Natural killer cell (primary cell): ENCODE measurements at regions not wholly inside any gene's neighbourhood (a gene's known extent, or its start where the extent isn't known, plus 50 kb on each side); places are given as distances from the start of the nearest gene placed in this dataset.

Experiments used
- ATAC-seq, 3 donors: fragments of 150-1000 bp in 2 of 3; fragments of 200-7000 bp in 1 of 3; cut with Tn5 transposase; 1 replicate in 1 of 3; 2 replicates in 2 of 3; pipeline ENCODE4 v1.10.0; 2021; ENCODE audit warnings: mild to moderate bottlenecking in 2 of 3, moderate library complexity in 2 of 3
- DNase-seq, 2 donors: peaks; one replicate each; pipeline versions ENCODE4 v3.0.0 to v3.0.0-alpha.2; 2013 to 2021; ENCODE audit warnings: mixed read lengths in 1 of 2
- H3K27ac ChIP-seq: one replicate; pipeline ENCODE4 v1.5.1; 2013; ENCODE audit warnings: mild to moderate bottlenecking, low read length
- H3K27me3 ChIP-seq: one replicate; pipeline ENCODE4 v1.6.1; 2013; ENCODE audit warnings: low read length; ENCODE audit not compliant: control insufficient read depth, insufficient read depth
- H3K36me3 ChIP-seq: one replicate; pipeline ENCODE4 v1.6.1; 2013; ENCODE audit warnings: low read length; ENCODE audit not compliant: control insufficient read depth, insufficient read depth
- H3K4me1 ChIP-seq: one replicate; pipeline ENCODE4 v1.6.1; 2013; ENCODE audit warnings: low read length; ENCODE audit not compliant: control insufficient read depth, insufficient read depth
- H3K4me3 ChIP-seq: one replicate; pipeline ENCODE4 v1.5.1; 2013; ENCODE audit warnings: low read length
- H3K9me3 ChIP-seq: one replicate; pipeline ENCODE4 v1.6.1; 2013; ENCODE audit warnings: low read length; ENCODE audit not compliant: control insufficient read depth, insufficient read depth
- H3K27ac Mint-ChIP-seq, 2 donors: one replicate each; pipeline ENCODE4 v1.8.0; 2022; ENCODE audit warnings: mild to moderate bottlenecking in 2 of 2, mixed read lengths in 2 of 2, moderate library complexity in 1 of 2
- H3K27me3 Mint-ChIP-seq, 2 donors: one replicate each; pipeline ENCODE4 v1.8.0; 2022; ENCODE audit warnings: low read depth in 2 of 2, mixed read lengths in 2 of 2
- H3K36me3 Mint-ChIP-seq: one replicate; pipeline ENCODE4 v1.8.0; 2022; ENCODE audit warnings: mixed read lengths
- H3K4me1 Mint-ChIP-seq, 2 donors: one replicate each; pipeline ENCODE4 v1.8.0; 2022; ENCODE audit warnings: mixed read lengths in 2 of 2
- H3K4me3 Mint-ChIP-seq: one replicate; pipeline ENCODE4 v1.8.0; 2022; ENCODE audit warnings: mild to moderate bottlenecking, moderate library complexity, mixed read lengths
- H3K9me3 Mint-ChIP-seq, 2 donors: one replicate each; pipeline ENCODE4 v1.8.0; 2022; ENCODE audit warnings: mixed read lengths in 2 of 2
- CTCF ChIP-seq: fragments of 200-600 bp; IDR thresholded peaks from one replicate; pipeline ENCODE4 v1.8.0; 2022; ENCODE audit warnings: antibody characterized with exemption
- WGBS: methylation state at CpG from one replicate; pipeline ENCODE4 v1.1.7; 2013; ENCODE audit warnings: missing lambda C conversion rate; ENCODE audit not compliant: insufficient coverage; 5-methylcytosine and 5-hydroxymethylcytosine counted together
- intact Hi-C: fragments of 100-400 bp; cut with micrococcal nuclease; formaldehyde crosslinking; loops from one replicate; pipeline ENCODE4 v1.14.2; 2022

GRCh38 chr3:81909796-81910195 is 148.4 kb upstream of the GBE1 start:
- Histone ChIP-seq H3K27ac (no peak overlapping the region), H3K9me3 (no peaks in the 10 kb centered on the region), H3K4me3 (no peak overlapping the region), H3K36me3 (no peaks in the 10 kb centered on the region), H3K27me3 (no peaks in the 10 kb centered on the region), H3K4me1 (no peaks in the 10 kb centered on the region)
- H3K4me3 Mint-ChIP-seq, result no peak overlapping the region
- H3K4me1 Mint-ChIP-seq, result no peaks in the 10 kb centered on the region
- intact Hi-C loops, result no loop called here
- H3K9me3 Mint-ChIP-seq, result peaks cover 0 to 2% of the 10 kb centered on the region in 2 donors
- no peak overlapping the region for H3K27ac Mint-ChIP-seq
- no peaks in the 10 kb centered on the region for H3K36me3 Mint-ChIP-seq
- peaks cover 0 to 3% of the 10 kb centered on the region in 2 donors for H3K27me3 Mint-ChIP-seq
- WGBS, result 100% methylated on average over 3 of the region's 3 CpGs
- DNase-seq (no peak), ATAC-seq (no peak)
- TF ChIP-seq CTCF, result no peak

- Mint-ChIP-seq H3K9me3 (peaks cover 0 to 6% of the 10 kb centered on the region in 2 donors), H3K27me3 (peaks cover 0 to 3% of the 10 kb centered on the region in 2 donors), H3K36me3 (no peaks in the 10 kb centered on the region), H3K4me3 (no peak overlapping the region), H3K27ac (no peak overlapping the region), H3K4me1 (no peaks in the 10 kb centered on the region)
- ATAC-seq (no peak), DNase-seq (no peak)
- no peaks in the 10 kb centered on the region for H3K27me3 ChIP-seq
- no peak overlapping the region for H3K4me3 ChIP-seq
- H3K27ac ChIP-seq, result no peak overlapping the region
- WGBS, result 18% methylated on average over 5 of the region's 5 CpGs
- no peak for TF ChIP-seq CTCF
- H3K4me1 ChIP-seq, result no peaks in the 10 kb centered on the region
- no peaks in the 10 kb centered on the region for H3K36me3 ChIP-seq
- intact Hi-C loops, result no loop called here
- no peaks in the 10 kb centered on the region for H3K9me3 ChIP-seq
Observed at GRCh38 chr3:81908561-81908960, 147.1 kb upstream of the GBE1 start.

- Histone ChIP-seq H3K9me3 (no peaks in the 10 kb centered on the region), H3K27me3 (no peaks in the 10 kb centered on the region), H3K4me3 (no peak overlapping the region), H3K36me3 (no peaks in the 10 kb centered on the region), H3K27ac (no peak overlapping the region), H3K4me1 (no peaks in the 10 kb centered on the region)
- Mint-ChIP-seq H3K27ac (no peak overlapping the region), H3K4me1 (no peaks in the 10 kb centered on the region), H3K36me3 (no peaks in the 10 kb centered on the region), H3K9me3 (peaks cover 5 to 8% of the 10 kb centered on the region in 2 donors), H3K27me3 (no peaks in the 10 kb centered on the region), H3K4me3 (no peak overlapping the region)
- DNase-seq (no peak), ATAC-seq (no peak)
- intact Hi-C loops, result no loop called here
- TF ChIP-seq CTCF, result no peak
- no CpG with 5 or more reads among the region's 1 CpG for WGBS
Observed at GRCh38 chr3:81898336-81898735, 136.9 kb upstream of the GBE1 start.

- no peak overlapping the region for H3K27ac Mint-ChIP-seq
- DNase-seq (no peak), ATAC-seq (no peak)
- intact Hi-C loops, result no loop called here
- H3K36me3 Mint-ChIP-seq, result no peaks in the 10 kb centered on the region
- Histone ChIP-seq H3K27me3 (no peaks in the 10 kb centered on the region), H3K9me3 (no peaks in the 10 kb centered on the region), H3K36me3 (no peaks in the 10 kb centered on the region), H3K4me3 (no peak overlapping the region), H3K27ac (no peak overlapping the region), H3K4me1 (no peaks in the 10 kb centered on the region)
- H3K27me3 Mint-ChIP-seq, result no peaks in the 10 kb centered on the region
- WGBS, result 91% methylated on average over 4 of the region's 4 CpGs
- peaks cover 6 to 12% of the 10 kb centered on the region in 2 donors for H3K9me3 Mint-ChIP-seq
- H3K4me3 Mint-ChIP-seq, result no peak overlapping the region
- no peaks in the 10 kb centered on the region for H3K4me1 Mint-ChIP-seq
- TF ChIP-seq CTCF, result no peak
Observed at GRCh38 chr3:81894598-81894997, 133.2 kb upstream of the GBE1 start.
